ENCODE measurements at regions not wholly inside any gene's neighbourhood (a gene's known extent, or its start where the extent isn't known, plus 50 kb on each side); places are given as distances from the start of the nearest gene placed in this dataset.

- whole genome bisulfite sequencing (ENCODE audit: missing lambda C conversion rate) = 16% methylated on average over 8 of the region's 8 CpGs
- no peak for FAIRE-seq
- Histone ChIP-seq H3K27ac (peak overlapping the region; percentile 85 to 86), H3K4me2 (peak overlapping the region; percentile 75), H3K4me1 (peaks cover 23% of the 10 kb centered on the region), H3K9me3 (0 out of 3 replicates have a peak, but pooled peaks cover 3% of the 10 kb centered on the region), H3K4me3 (0 out of 3 replicates have a peak overlapping the region, but pooled peaks have one; percentile 7)
- TF ChIP-seq FOSL2 (IDR thresholded peaks at IDR 0.05) = peak; percentile 51; the same call in 1 of the 2 replicates
- TF ChIP-seq FOSL2 (CRISPR knock-in tag; IDR thresholded peaks at IDR 0.05) = peak; percentile 49; the same call in 1 of the 2 replicates
- peak; percentile 46 for TF ChIP-seq NFE2L2 (conservative IDR thresholded peaks at IDR 0.05; ENCODE audit: low read length)
- peak; percentile 74; the same call in 1 of the 2 replicates for TF ChIP-seq HOXB5 (CRISPR knock-in tag; IDR thresholded peaks at IDR 0.05)
- 0 out of 4 replicates have a peak, but pooled peaks of 1 of the 2 experiments have one; percentile 12 for TF ChIP-seq CEBPB (IDR thresholded peaks at IDR 0.05)
- no peak for TF ChIP-seq CBX2 (IDR thresholded peaks at IDR 0.05; ENCODE audit: borderline replicate concordance, low read depth)
- no peak for TF ChIP-seq HES2 (IDR thresholded peaks at IDR 0.05)
- TF ChIP-seq JUNB (IDR thresholded peaks at IDR 0.05) = peak; percentile 44; the same call in 1 of the 2 replicates
- peak; percentile 33 for TF ChIP-seq MAFK (IDR thresholded peaks at IDR 0.05; ENCODE audit: partially characterized antibody)
- no peak for TF ChIP-seq GATA3 (IDR thresholded peaks at IDR 0.05; ENCODE audit: borderline replicate concordance)
- DNase-seq (ENCODE audit: low read depth in 1 of 2, low spot score in 1 of 2) = peak; percentile 24 to 86
- ChIA-PET CTCF (no interaction called here), POLR2A (no interaction called here)
- ATAC-seq = peak; percentile 90 to 93
These were observed 70.8 kb downstream of the FAT3 start for GRCh38 chr11:92295175-92296137.

- CTCF ChIA-PET = no interaction called here
- DNase-seq (ENCODE audit: low read depth in 1 of 2, low spot score in 1 of 2) = peak in 1 of 2 experiments; percentile 24
- no peak for FAIRE-seq
- Histone ChIP-seq H3K27ac (peak overlapping the region; percentile 85 to 86), H3K4me2 (peak overlapping the region; percentile 75), H3K4me1 (peaks cover 23% of the 10 kb centered on the region), H3K9me3 (0 out of 3 replicates have a peak, but pooled peaks cover 3% of the 10 kb centered on the region), H3K4me3 (no peak overlapping the region)
- POLR2A ChIA-PET = no interaction called here
- 24% methylated on average over 3 of the region's 3 CpGs for WGBS (ENCODE audit: missing lambda C conversion rate)
- no peak for TF ChIP-seq HOXA7 (CRISPR knock-in tag; IDR thresholded peaks at IDR 0.05)
- TF ChIP-seq TP53 (CRISPR knock-in tag; IDR thresholded peaks at IDR 0.05) = no peak
- no peak for TF ChIP-seq E2F6 (IDR thresholded peaks at IDR 0.05; ENCODE audit: borderline replicate concordance, low read depth)
- TF ChIP-seq CHD2 (IDR thresholded peaks at IDR 0.05; ENCODE audit: low read length, partially characterized antibody) = no peak
- TF ChIP-seq ZFP36 (IDR thresholded peaks at IDR 0.05; ENCODE audit: borderline replicate concordance, partially characterized antibody) = no peak
- no peak for TF ChIP-seq FOSL2 (IDR thresholded peaks at IDR 0.05)
- no peak for TF ChIP-seq FOSL2 (CRISPR knock-in tag; IDR thresholded peaks at IDR 0.05)
- TF ChIP-seq BHLHE40 (IDR thresholded peaks at IDR 0.05; ENCODE audit: low read depth, low read length) = no peak
- TF ChIP-seq NFE2L2 (conservative IDR thresholded peaks at IDR 0.05; ENCODE audit: low read length) = no peak
- no peak for TF ChIP-seq FOXS1 (CRISPR knock-in tag; IDR thresholded peaks at IDR 0.05)
- TF ChIP-seq HMGXB4 (CRISPR knock-in tag; IDR thresholded peaks at IDR 0.05; ENCODE audit: borderline replicate concordance) = no peak
- no peak for TF ChIP-seq CEBPB (IDR thresholded peaks at IDR 0.05)
- ATAC-seq = peak in 1 of 2 experiments; percentile 54; a peak in 3 of 6 replicates
These were observed 71.5 kb downstream of the FAT3 start for GRCh38 chr11:92296138-92296515.
